GM12872 (cell line): ENCODE measurements at regions not wholly inside any gene's neighbourhood (a gene's known extent, or its start where the extent isn't known, plus 50 kb on each side); places are given as distances from the start of the nearest gene placed in this dataset.

Source experiments
- CTCF ChIP-seq: IDR thresholded peaks from 3 replicates; pipeline ENCODE4 v1.5.1; 2011; ENCODE audit warnings: low read depth, mild to moderate bottlenecking, low read length, moderate library complexity; ENCODE audit not compliant: insufficient read depth

DNA sequence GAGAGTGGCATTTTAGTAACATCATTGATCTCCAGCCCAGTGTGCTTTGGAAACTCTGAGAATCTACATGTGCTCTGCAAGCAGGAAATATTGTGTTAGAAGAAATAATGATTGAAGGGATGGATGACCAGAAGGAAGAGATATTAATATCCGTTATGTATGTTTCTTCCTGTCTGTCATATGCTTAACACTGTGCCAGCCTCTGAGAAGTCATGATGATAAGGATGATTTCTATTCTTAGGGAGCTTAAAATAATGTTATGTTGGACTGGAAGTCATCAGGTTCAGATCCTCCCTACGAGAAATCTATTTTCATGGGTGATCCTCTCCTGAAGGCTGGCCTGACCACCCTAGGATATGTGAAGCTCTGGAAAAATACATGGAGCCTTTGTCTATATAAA is 192.4 kb upstream of the GORAB start:
- TF ChIP-seq CTCF: no peak

DNA sequence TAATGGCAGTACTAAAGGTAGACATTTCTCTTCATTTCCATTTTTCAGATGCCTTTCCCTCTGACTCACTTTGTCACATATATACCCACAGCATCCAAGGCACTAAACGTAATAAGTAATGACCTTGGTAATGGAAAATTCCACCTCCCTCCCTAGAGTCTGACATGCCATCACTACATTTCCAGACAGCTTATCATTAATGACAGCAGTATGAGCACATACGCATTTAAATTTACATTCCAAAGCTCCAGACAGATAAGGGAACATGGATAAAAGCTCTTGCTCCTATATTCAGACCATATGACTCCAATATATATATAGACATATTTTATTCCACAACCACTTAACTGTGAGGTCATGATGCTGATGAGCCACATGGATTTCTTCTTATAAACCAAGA is 191.7 kb upstream of the GORAB start:
- no peak for TF ChIP-seq CTCF

DNA sequence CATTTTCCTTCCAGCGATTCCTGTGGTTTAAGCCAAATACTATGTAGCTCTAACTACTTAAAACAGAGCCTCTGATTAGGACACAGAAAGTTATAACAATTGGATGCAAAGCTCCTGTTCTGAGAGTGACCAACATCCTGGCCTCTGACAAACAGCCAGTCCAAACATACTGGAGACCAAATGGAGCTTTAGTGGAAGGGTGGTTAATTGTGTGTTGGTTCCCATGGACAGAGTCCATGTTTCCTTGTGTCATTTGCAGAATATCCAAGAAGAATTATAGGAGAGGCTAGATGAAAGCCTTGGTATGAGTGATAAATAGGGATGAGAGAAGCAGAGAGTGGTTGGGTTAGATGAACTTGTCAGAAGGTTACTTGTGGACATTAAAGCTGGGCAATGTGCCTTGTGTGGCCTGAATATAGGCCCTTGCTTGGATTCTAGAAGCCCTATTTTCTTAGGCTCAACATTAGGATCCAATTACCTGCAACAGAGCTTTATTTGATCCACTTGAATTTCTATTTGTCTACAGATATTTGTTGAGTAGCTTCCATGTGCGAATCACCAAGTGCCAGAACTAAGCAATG is 180.5 kb upstream of the GORAB start:
- TF ChIP-seq CTCF: no peak

DNA sequence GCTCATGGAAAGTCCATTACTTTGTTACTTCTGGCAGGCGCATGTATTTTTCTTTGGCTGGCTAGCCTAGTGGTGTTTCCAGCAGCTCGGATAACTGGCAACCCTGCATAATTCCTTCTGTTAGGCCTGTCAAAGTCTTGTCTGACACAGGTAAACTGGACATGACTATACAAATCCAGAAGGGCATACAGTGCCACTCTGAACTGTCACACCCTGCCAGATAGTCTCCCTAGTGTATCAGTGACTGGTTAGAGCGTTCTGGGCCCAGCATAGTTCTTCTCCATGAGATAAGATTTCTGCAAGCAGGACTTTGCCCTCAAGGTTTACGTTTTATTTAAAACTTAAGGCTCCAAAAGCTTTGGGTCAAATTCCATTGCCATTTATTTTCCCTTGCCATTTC is 177.7 kb upstream of the GORAB start:
- no peak for TF ChIP-seq CTCF

DNA sequence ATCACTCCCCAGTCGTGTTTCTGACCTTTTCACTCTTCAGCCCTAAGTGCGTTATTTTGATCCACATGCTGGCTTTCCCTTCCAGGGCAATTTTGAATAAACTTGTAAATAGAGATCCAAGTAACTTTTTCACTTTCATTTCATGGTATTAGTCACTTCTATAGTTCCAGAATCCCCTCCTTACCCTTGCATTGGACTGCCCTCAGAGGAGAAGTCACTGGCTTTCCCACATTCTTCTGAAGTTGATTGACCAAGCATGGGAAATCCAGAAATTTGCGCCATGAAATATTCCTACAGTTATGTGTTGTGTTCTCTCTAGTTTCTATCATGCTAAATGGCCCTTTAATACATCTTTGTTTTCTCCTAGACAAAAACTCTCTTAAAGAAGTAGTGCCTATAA is 177.3 kb upstream of the GORAB start:
- no peak for TF ChIP-seq CTCF

DNA sequence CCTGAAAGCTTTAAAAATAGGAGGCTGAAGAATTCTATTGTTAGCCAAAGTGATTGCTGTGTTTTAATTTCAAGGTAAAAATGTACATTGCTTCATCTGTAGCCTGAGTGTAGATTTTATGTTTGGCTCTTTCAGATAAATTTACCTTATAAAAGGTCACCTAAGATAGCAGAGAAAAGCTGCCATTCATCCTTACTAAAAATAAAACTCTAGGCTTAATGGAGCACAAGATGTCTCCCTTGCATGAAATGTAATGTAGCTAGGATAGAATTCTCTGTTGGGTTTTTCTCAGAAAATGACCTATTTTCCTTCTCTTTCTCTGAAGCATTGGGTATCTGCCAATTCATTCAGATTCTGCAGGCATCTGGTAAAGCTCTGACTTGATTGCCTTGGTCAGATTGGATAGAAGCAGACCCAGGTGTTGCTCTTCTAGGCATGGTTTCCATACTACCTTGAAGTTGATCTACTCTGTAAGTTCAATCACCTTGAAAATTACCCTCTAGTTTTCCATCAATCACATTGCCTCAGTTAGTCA is 176.6 kb upstream of the GORAB start:
- TF ChIP-seq CTCF: no peak

- TF ChIP-seq CTCF: no peak
Observed at GRCh38 chr1:170356585-170356984, 175.4 kb upstream of the GORAB start.

DNA sequence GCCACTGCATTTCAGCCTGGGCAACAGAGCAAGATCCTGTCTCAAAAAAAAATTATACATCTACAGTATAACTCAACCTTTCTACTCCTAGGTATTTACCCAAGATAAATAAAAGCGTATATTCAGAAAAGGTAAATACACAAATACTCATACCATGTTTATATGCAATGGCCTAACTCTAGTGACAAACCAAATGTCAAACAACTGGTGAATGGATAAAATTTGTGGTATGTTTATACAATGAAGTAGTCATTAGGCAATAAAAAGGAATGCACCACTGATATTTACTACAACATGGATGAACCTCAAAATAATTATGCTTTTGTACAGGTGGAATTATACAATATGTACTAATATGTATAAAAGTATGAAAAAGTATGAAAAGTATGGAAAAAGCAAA is 174.2 kb upstream of the GORAB start:
- TF ChIP-seq CTCF: no peak
